Vagina (tissue), 2 donors: ENCODE measurements at regions not wholly inside any gene's neighbourhood (a gene's known extent, or its start where the extent isn't known, plus 50 kb on each side); places are given as distances from the start of the nearest gene placed in this dataset.

Source experiments
- DNase-seq, 2 donors: peaks; one replicate each; pipeline ENCODE4 v3.0.0-alpha.2; 2017; ENCODE audit errors: extremely low spot score in 2 of 2
- H3K27ac ChIP-seq: fragments of 200-600 bp; sonication (generic); one replicate; pipeline ENCODE4 v1.5.1; 2019
- H3K27me3 ChIP-seq: fragments of 200-600 bp; sonication (generic); one replicate; pipeline ENCODE4 v1.5.1; 2019
- H3K36me3 ChIP-seq, 2 donors: fragments of 200-600 bp; sonication (generic); one replicate each; pipeline ENCODE4 v1.5.1; 2017 to 2019
- H3K4me1 ChIP-seq: fragments of 200-600 bp; sonication (generic); one replicate; pipeline ENCODE4 v1.5.1; 2019
- H3K4me3 ChIP-seq, 2 donors: fragments of 200-600 bp; sonication (generic); 1 replicate in 1 of 2; 2 replicates in 1 of 2; pipeline ENCODE4 v1.5.1; 2016 to 2019
- H3K9me3 ChIP-seq: fragments of 200-600 bp; sonication (generic); one replicate; pipeline ENCODE4 v1.5.1; 2019
- POLR2A ChIP-seq, 2 donors: fragments of 450-650 bp; IDR thresholded peaks; one replicate each; pipeline ENCODE4 v1.6.1; 2017; ENCODE audit warnings: antibody characterized with exemption in 2 of 2, mild to moderate bottlenecking in 2 of 2, moderate library complexity in 2 of 2
- POLR2AphosphoS5 ChIP-seq, 2 donors: sonication (generic); formaldehyde crosslinking; IDR thresholded peaks; one replicate each; pipeline ENCODE4 v1.9.0; 2017; ENCODE audit warnings: antibody characterized with exemption in 2 of 2, mild to moderate bottlenecking in 2 of 2, low read depth in 1 of 2; ENCODE audit not compliant: insufficient read depth in 1 of 2
- intact Hi-C: fragments of 100-400 bp; cut with DNase I; formaldehyde crosslinking; loops from one replicate; pipeline ENCODE4 v1.15.1; 2023
- TF ChIP-seq, protein P1 (sequence below), 3 experiments: fragments of 450-650 bp in 2 of 3; fragments of 200-600 bp in 1 of 3; sonication (generic) in 1 of 3; IDR thresholded peaks; one replicate each; pipeline ENCODE4 v1.5.1; 2017 to 2019; ENCODE audit warnings: antibody characterized with exemption in 3 of 3, mild to moderate bottlenecking in 2 of 3, moderate library complexity in 2 of 3

GRCh38 chr2:81706856-81707255 is 1402.3 kb upstream of the LRRTM1 start:
- no peak overlapping the region for H3K4me3 ChIP-seq

GRCh38 chr2:81703831-81704230 is 1399.3 kb upstream of the LRRTM1 start:
- H3K36me3 ChIP-seq, result no peaks in the 10 kb centered on the region
- no peaks in the 10 kb centered on the region for H3K4me1 ChIP-seq
- no peak overlapping the region for H3K4me3 ChIP-seq
- H3K9me3 ChIP-seq, result no peaks in the 10 kb centered on the region
- DNase-seq, result no peak
- TF ChIP-seq POLR2A (IDR thresholded peaks at IDR 0.05), result no peak
- TF ChIP-seq POLR2AphosphoS5 (IDR thresholded peaks at IDR 0.05; ENCODE audit: insufficient read depth in 1 of 2, low read depth in 1 of 2), result no peak
- TF ChIP-seq, protein P1, sequence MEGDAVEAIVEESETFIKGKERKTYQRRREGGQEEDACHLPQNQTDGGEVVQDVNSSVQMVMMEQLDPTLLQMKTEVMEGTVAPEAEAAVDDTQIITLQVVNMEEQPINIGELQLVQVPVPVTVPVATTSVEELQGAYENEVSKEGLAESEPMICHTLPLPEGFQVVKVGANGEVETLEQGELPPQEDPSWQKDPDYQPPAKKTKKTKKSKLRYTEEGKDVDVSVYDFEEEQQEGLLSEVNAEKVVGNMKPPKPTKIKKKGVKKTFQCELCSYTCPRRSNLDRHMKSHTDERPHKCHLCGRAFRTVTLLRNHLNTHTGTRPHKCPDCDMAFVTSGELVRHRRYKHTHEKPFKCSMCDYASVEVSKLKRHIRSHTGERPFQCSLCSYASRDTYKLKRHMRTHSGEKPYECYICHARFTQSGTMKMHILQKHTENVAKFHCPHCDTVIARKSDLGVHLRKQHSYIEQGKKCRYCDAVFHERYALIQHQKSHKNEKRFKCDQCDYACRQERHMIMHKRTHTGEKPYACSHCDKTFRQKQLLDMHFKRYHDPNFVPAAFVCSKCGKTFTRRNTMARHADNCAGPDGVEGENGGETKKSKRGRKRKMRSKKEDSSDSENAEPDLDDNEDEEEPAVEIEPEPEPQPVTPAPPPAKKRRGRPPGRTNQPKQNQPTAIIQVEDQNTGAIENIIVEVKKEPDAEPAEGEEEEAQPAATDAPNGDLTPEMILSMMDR (IDR thresholded peaks at IDR 0.05), result no peak
- H3K27me3 ChIP-seq, result no peaks in the 10 kb centered on the region
- intact Hi-C loops, result no loop called here
- no peak overlapping the region for H3K27ac ChIP-seq

More at GRCh38 chr2:81706856-81707255, 1402.3 kb upstream of the LRRTM1 start:
- Histone ChIP-seq H3K9me3 (no peaks in the 10 kb centered on the region), H3K27me3 (no peaks in the 10 kb centered on the region), H3K27ac (no peak overlapping the region), H3K4me1 (no peaks in the 10 kb centered on the region), H3K36me3 (no peaks in the 10 kb centered on the region)
- no peak for TF ChIP-seq POLR2A (IDR thresholded peaks at IDR 0.05)
- no peak for TF ChIP-seq POLR2AphosphoS5 (IDR thresholded peaks at IDR 0.05; ENCODE audit: insufficient read depth in 1 of 2, low read depth in 1 of 2)
- TF ChIP-seq, protein P1 (IDR thresholded peaks at IDR 0.05), result no peak
- DNase-seq, result no peak
- intact Hi-C loops, result no loop called here

DNA sequence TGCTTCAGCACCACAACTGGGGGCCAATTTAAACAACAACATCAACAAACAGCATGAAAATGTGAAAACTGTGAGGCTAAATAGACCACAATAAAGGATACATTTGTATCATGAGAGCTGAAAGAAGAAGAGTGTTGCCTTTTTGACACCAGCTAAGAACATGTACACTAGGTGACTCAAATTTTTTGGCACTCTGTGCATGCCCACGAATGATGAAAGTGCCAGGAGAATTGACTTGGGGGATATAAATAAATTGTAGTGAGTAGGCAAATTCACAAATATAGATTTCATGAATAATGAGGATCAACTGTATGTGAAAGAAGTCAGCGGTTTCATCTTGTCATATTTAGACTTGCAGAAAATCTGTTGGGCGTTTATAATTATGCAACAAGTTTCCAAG is 1388.0 kb upstream of the LRRTM1 start:
- intact Hi-C loops, result no loop called here

DNA sequence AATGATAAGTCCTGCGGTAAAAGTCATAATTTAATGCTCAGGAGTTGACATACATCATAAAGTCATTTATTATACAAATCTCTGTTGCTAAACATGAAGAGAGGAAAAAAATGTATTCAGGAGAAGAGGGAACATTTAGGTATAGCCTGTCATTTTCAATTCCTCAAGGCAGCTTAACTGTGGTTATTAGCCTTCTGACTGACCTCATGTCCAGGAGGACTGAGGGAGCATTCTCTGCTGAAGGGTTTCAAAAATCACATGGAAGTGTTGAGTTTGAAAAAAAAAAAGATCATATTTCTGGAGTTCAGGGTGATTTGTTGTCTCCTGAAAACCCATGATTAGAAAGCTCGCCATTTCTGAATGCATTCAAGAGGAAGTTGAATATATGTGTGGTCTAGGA is 1371.1 kb upstream of the LRRTM1 start:
- H3K27ac ChIP-seq, result no peak overlapping the region
- intact Hi-C loops, result no loop called here
- TF ChIP-seq POLR2A (IDR thresholded peaks at IDR 0.05) (no peak), POLR2AphosphoS5 (IDR thresholded peaks at IDR 0.05; ENCODE audit: insufficient read depth in 1 of 2, low read depth in 1 of 2) (no peak)
- TF ChIP-seq, protein P1 (IDR thresholded peaks at IDR 0.05), result no peak
- no peak for DNase-seq
- H3K4me1 ChIP-seq, result no peaks in the 10 kb centered on the region
- H3K36me3 ChIP-seq, result no peaks in the 10 kb centered on the region
- no peak overlapping the region for H3K4me3 ChIP-seq
- no peaks in the 10 kb centered on the region for H3K9me3 ChIP-seq
- no peaks in the 10 kb centered on the region for H3K27me3 ChIP-seq

More for the DNA sequence above, 1388.0 kb upstream of the LRRTM1 start:
- Histone ChIP-seq H3K36me3 (no peaks in the 10 kb centered on the region), H3K9me3 (no peaks in the 10 kb centered on the region), H3K27me3 (no peaks in the 10 kb centered on the region), H3K27ac (no peak overlapping the region), H3K4me1 (no peaks in the 10 kb centered on the region), H3K4me3 (no peak overlapping the region)
- no peak for DNase-seq
- TF ChIP-seq POLR2AphosphoS5 (IDR thresholded peaks at IDR 0.05; ENCODE audit: insufficient read depth in 1 of 2, low read depth in 1 of 2) (no peak), POLR2A (IDR thresholded peaks at IDR 0.05) (no peak)
- TF ChIP-seq, protein P1 (IDR thresholded peaks at IDR 0.05), result no peak

GRCh38 chr2:81672923-81673322 is 1368.4 kb upstream of the LRRTM1 start:
- no peak overlapping the region for H3K4me3 ChIP-seq
- H3K36me3 ChIP-seq, result no peaks in the 10 kb centered on the region
- TF ChIP-seq, protein P1 (IDR thresholded peaks at IDR 0.05), result no peak
- TF ChIP-seq POLR2A (IDR thresholded peaks at IDR 0.05), result no peak
- TF ChIP-seq POLR2AphosphoS5 (IDR thresholded peaks at IDR 0.05; ENCODE audit: insufficient read depth in 1 of 2, low read depth in 1 of 2), result no peak
- no peaks in the 10 kb centered on the region for H3K9me3 ChIP-seq
- H3K27ac ChIP-seq, result no peak overlapping the region
- intact Hi-C loops, result no loop called here
- DNase-seq, result no peak
- H3K4me1 ChIP-seq, result no peaks in the 10 kb centered on the region
- H3K27me3 ChIP-seq, result no peaks in the 10 kb centered on the region
